ENCODE measurements at regions not wholly inside any gene's neighbourhood (a gene's known extent, or its start where the extent isn't known, plus 50 kb on each side); places are given as distances from the start of the nearest gene placed in this dataset.

GRCh38 chr2:193580176-193580950, 1385.6 kb upstream of the TMEFF2 start:
- no peak overlapping the region for H3K27ac ChIP-seq
- H3K36me3 ChIP-seq: no peaks in the 10 kb centered on the region
- H3K4me1 ChIP-seq (replicated peaks): no peaks in the 10 kb centered on the region
- no peak overlapping the region for H3K4me3 ChIP-seq
- no peaks in the 10 kb centered on the region for H3K27me3 ChIP-seq (replicated peaks)
- no peak for DNase-seq (ENCODE audit: low read depth in 1 of 2, low spot score in 2 of 2)
- peaks cover 2% of the 10 kb centered on the region; the same call in 1 of the 2 replicates for H3K9me3 ChIP-seq (replicated peaks)

- DNase-seq (ENCODE audit: low read depth in 1 of 2, low spot score in 2 of 2): no peak
- Histone ChIP-seq H3K36me3 (no peaks in the 10 kb centered on the region), H3K9me3 (replicated peaks) (no peaks in the 10 kb centered on the region), H3K27ac (no peak overlapping the region), H3K4me3 (no peak overlapping the region), H3K27me3 (replicated peaks) (no peaks in the 10 kb centered on the region), H3K4me1 (replicated peaks) (no peaks in the 10 kb centered on the region)
Observed at GRCh38 chr2:193566886-193567285, 1372.2 kb upstream of the TMEFF2 start.

- no peak for DNase-seq (ENCODE audit: low read depth in 1 of 2, low spot score in 2 of 2)
Observed at GRCh38 chr2:193566276-193566675, 1371.5 kb upstream of the TMEFF2 start.

GRCh38 chr2:193562031-193562430, 1367.3 kb upstream of the TMEFF2 start:
- H3K4me1 ChIP-seq (replicated peaks): no peaks in the 10 kb centered on the region
- H3K4me3 ChIP-seq: no peak overlapping the region
- H3K27ac ChIP-seq: no peak overlapping the region
- H3K36me3 ChIP-seq: no peaks in the 10 kb centered on the region
- no peak for DNase-seq (ENCODE audit: low read depth in 1 of 2, low spot score in 2 of 2)
- H3K9me3 ChIP-seq (replicated peaks): peaks cover 3% of the 10 kb centered on the region; the same call in 1 of the 2 replicates
- no peaks in the 10 kb centered on the region for H3K27me3 ChIP-seq (replicated peaks)

More at GRCh38 chr2:193566276-193566675, 1371.5 kb upstream of the TMEFF2 start:
- H3K9me3 ChIP-seq (replicated peaks): no peaks in the 10 kb centered on the region; the same call in 1 of the 2 replicates
- H3K36me3 ChIP-seq: no peaks in the 10 kb centered on the region
- H3K4me3 ChIP-seq: no peak overlapping the region
- H3K4me1 ChIP-seq (replicated peaks): no peaks in the 10 kb centered on the region
- H3K27ac ChIP-seq: no peak overlapping the region
- no peaks in the 10 kb centered on the region for H3K27me3 ChIP-seq (replicated peaks)

GRCh38 chr2:193561054-193561453, 1366.3 kb upstream of the TMEFF2 start:
- no peak overlapping the region for H3K27ac ChIP-seq
- DNase-seq (ENCODE audit: low read depth in 1 of 2, low spot score in 2 of 2): no peak
- H3K9me3 ChIP-seq (replicated peaks): peaks cover 3% of the 10 kb centered on the region; the same call in 1 of the 2 replicates
- no peaks in the 10 kb centered on the region for H3K4me1 ChIP-seq (replicated peaks)
- H3K4me3 ChIP-seq: no peak overlapping the region
- H3K36me3 ChIP-seq: no peaks in the 10 kb centered on the region
- H3K27me3 ChIP-seq (replicated peaks): no peaks in the 10 kb centered on the region

- no peak for DNase-seq (ENCODE audit: low read depth in 1 of 2, low spot score in 2 of 2)
- no peaks in the 10 kb centered on the region for H3K27me3 ChIP-seq (replicated peaks)
- H3K9me3 ChIP-seq (replicated peaks): peaks cover 3% of the 10 kb centered on the region; the same call in 1 of the 2 replicates
- H3K36me3 ChIP-seq: no peaks in the 10 kb centered on the region
- no peak overlapping the region for H3K4me3 ChIP-seq
- no peak overlapping the region for H3K27ac ChIP-seq
- H3K4me1 ChIP-seq (replicated peaks): no peaks in the 10 kb centered on the region
Observed at GRCh38 chr2:193556766-193557470, 1362.2 kb upstream of the TMEFF2 start.

- Histone ChIP-seq H3K36me3 (no peaks in the 10 kb centered on the region), H3K27ac (no peak overlapping the region), H3K4me1 (replicated peaks) (no peaks in the 10 kb centered on the region), H3K4me3 (no peak overlapping the region), H3K9me3 (replicated peaks) (0 out of 2 replicates have a peak, but pooled peaks cover 2% of the 10 kb centered on the region), H3K27me3 (replicated peaks) (no peaks in the 10 kb centered on the region)
- no peak for DNase-seq (ENCODE audit: low read depth in 1 of 2, low spot score in 2 of 2)
Observed at GRCh38 chr2:193549661-193550060, 1354.9 kb upstream of the TMEFF2 start.

- no peak for DNase-seq (ENCODE audit: low read depth in 1 of 2, low spot score in 2 of 2)
- no peaks in the 10 kb centered on the region for H3K27me3 ChIP-seq (replicated peaks)
- H3K27ac ChIP-seq: no peak overlapping the region
- peaks cover 8% of the 10 kb centered on the region; the same call in 1 of the 2 replicates for H3K9me3 ChIP-seq (replicated peaks)
- H3K4me1 ChIP-seq (replicated peaks): no peaks in the 10 kb centered on the region
- H3K4me3 ChIP-seq: no peak overlapping the region
- no peaks in the 10 kb centered on the region for H3K36me3 ChIP-seq
Observed at GRCh38 chr2:193542762-193543161, 1348.0 kb upstream of the TMEFF2 start.

GRCh38 chr2:193539188-193539587, 1344.5 kb upstream of the TMEFF2 start:
- Histone ChIP-seq H3K36me3 (no peaks in the 10 kb centered on the region), H3K4me1 (replicated peaks) (no peaks in the 10 kb centered on the region), H3K27me3 (replicated peaks) (no peaks in the 10 kb centered on the region), H3K4me3 (no peak overlapping the region), H3K9me3 (replicated peaks) (peaks cover 8% of the 10 kb centered on the region; the same call in 1 of the 2 replicates), H3K27ac (no peak overlapping the region)
- no peak for DNase-seq (ENCODE audit: low read depth in 1 of 2, low spot score in 2 of 2)

GRCh38 chr2:193538061-193538460, 1343.3 kb upstream of the TMEFF2 start:
- Histone ChIP-seq H3K27me3 (replicated peaks) (no peaks in the 10 kb centered on the region), H3K36me3 (no peaks in the 10 kb centered on the region), H3K27ac (no peak overlapping the region), H3K9me3 (replicated peaks) (peaks cover 7% of the 10 kb centered on the region; the same call in 1 of the 2 replicates), H3K4me3 (no peak overlapping the region), H3K4me1 (replicated peaks) (no peaks in the 10 kb centered on the region)
- no peak for DNase-seq (ENCODE audit: low read depth in 1 of 2, low spot score in 2 of 2)

GRCh38 chr2:193537531-193537930, 1342.8 kb upstream of the TMEFF2 start:
- H3K36me3 ChIP-seq: no peaks in the 10 kb centered on the region
- no peak for DNase-seq (ENCODE audit: low read depth in 1 of 2, low spot score in 2 of 2)
- no peaks in the 10 kb centered on the region for H3K27me3 ChIP-seq (replicated peaks)
- H3K4me3 ChIP-seq: no peak overlapping the region
- no peak overlapping the region for H3K27ac ChIP-seq
- H3K4me1 ChIP-seq (replicated peaks): no peaks in the 10 kb centered on the region
- peaks cover 5% of the 10 kb centered on the region; the same call in 1 of the 2 replicates for H3K9me3 ChIP-seq (replicated peaks)

GRCh38 chr2:193528458-193528857, 1333.7 kb upstream of the TMEFF2 start:
- H3K9me3 ChIP-seq (replicated peaks): 0 out of 2 replicates have a peak, but pooled peaks cover 4% of the 10 kb centered on the region
- no peak overlapping the region for H3K4me3 ChIP-seq
- no peak for DNase-seq (ENCODE audit: low read depth in 1 of 2, low spot score in 2 of 2)
- no peaks in the 10 kb centered on the region for H3K27me3 ChIP-seq (replicated peaks)
- H3K4me1 ChIP-seq (replicated peaks): no peaks in the 10 kb centered on the region
- H3K27ac ChIP-seq: no peak overlapping the region
- no peaks in the 10 kb centered on the region for H3K36me3 ChIP-seq

GRCh38 chr2:193527146-193527545, 1332.4 kb upstream of the TMEFF2 start:
- H3K4me1 ChIP-seq (replicated peaks): no peaks in the 10 kb centered on the region
- H3K4me3 ChIP-seq: no peak overlapping the region
- H3K36me3 ChIP-seq: no peaks in the 10 kb centered on the region
- H3K27ac ChIP-seq: no peak overlapping the region
- no peak for DNase-seq (ENCODE audit: low read depth in 1 of 2, low spot score in 2 of 2)
- H3K9me3 ChIP-seq (replicated peaks): 0 out of 2 replicates have a peak, but pooled peaks cover 4% of the 10 kb centered on the region
- H3K27me3 ChIP-seq (replicated peaks): no peaks in the 10 kb centered on the region

GRCh38 chr2:193523662-193524061, 1328.9 kb upstream of the TMEFF2 start:
- Histone ChIP-seq H3K27ac (no peak overlapping the region), H3K36me3 (no peaks in the 10 kb centered on the region)
- DNase-seq (ENCODE audit: low read depth in 1 of 2, low spot score in 2 of 2): no peak

More at GRCh38 chr2:193523662-193524061, 1328.9 kb upstream of the TMEFF2 start:
- no peaks in the 10 kb centered on the region for H3K27me3 ChIP-seq (replicated peaks)
- H3K4me3 ChIP-seq: no peak overlapping the region
- no peaks in the 10 kb centered on the region for H3K4me1 ChIP-seq (replicated peaks)
- H3K9me3 ChIP-seq (replicated peaks): 0 out of 2 replicates have a peak, but pooled peaks cover 4% of the 10 kb centered on the region

Data from SJSA1 (cell line).